ENCODE measurements at regions not wholly inside any gene's neighbourhood (a gene's known extent, or its start where the extent isn't known, plus 50 kb on each side); places are given as distances from the start of the nearest gene placed in this dataset.

- BruUV-seq (replicated peaks) = no TSS peak
- intact Hi-C loops (cut with micrococcal nuclease; ENCODE audit: unreplicated experiment) = no loop called here
- H3K4me3 ChIP-seq (ENCODE audit: low read depth in 2 of 2, low read length in 2 of 2) = no peak overlapping the region
- no peaks in the 10 kb centered on the region; the same call in 1 of the 2 replicates for H3K36me3 ChIP-seq (ENCODE audit: control insufficient read depth, insufficient read depth, low read length)
- in situ Hi-C loops (cut with HindIII; ENCODE audit: low pct_unique_long_range_greater_than_20kb, low sequenced_read_pairs) = no loop called here
- ChIA-PET POLR2A (no interaction called here), CTCF (no interaction called here)
- no peaks in the 10 kb centered on the region for H3K27me3 ChIP-seq (ENCODE audit: control insufficient read depth, insufficient read depth, low read length)
- H3K9me3 ChIP-seq (ENCODE audit: control insufficient read depth, insufficient read depth, low read depth, low read length) = no peaks in the 10 kb centered on the region
- no peaks in the 10 kb centered on the region for H3K4me1 ChIP-seq (ENCODE audit: control insufficient read depth, insufficient read depth, low read length)
- H3K27ac ChIP-seq (ENCODE audit: low read length) = no peak overlapping the region
- TF ChIP-seq SIN3A (IDR thresholded peaks at IDR 0.05; ENCODE audit: borderline replicate concordance, insufficient read depth, low read depth, low read length) (no peak), POLR2AphosphoS5 (IDR thresholded peaks at IDR 0.05; ENCODE audit: low read depth, low read length) (no peak), TCF7L2 (IDR thresholded peaks at IDR 0.05; ENCODE audit: low read depth, low read length) (no peak)
- TF ChIP-seq, protein P1, sequence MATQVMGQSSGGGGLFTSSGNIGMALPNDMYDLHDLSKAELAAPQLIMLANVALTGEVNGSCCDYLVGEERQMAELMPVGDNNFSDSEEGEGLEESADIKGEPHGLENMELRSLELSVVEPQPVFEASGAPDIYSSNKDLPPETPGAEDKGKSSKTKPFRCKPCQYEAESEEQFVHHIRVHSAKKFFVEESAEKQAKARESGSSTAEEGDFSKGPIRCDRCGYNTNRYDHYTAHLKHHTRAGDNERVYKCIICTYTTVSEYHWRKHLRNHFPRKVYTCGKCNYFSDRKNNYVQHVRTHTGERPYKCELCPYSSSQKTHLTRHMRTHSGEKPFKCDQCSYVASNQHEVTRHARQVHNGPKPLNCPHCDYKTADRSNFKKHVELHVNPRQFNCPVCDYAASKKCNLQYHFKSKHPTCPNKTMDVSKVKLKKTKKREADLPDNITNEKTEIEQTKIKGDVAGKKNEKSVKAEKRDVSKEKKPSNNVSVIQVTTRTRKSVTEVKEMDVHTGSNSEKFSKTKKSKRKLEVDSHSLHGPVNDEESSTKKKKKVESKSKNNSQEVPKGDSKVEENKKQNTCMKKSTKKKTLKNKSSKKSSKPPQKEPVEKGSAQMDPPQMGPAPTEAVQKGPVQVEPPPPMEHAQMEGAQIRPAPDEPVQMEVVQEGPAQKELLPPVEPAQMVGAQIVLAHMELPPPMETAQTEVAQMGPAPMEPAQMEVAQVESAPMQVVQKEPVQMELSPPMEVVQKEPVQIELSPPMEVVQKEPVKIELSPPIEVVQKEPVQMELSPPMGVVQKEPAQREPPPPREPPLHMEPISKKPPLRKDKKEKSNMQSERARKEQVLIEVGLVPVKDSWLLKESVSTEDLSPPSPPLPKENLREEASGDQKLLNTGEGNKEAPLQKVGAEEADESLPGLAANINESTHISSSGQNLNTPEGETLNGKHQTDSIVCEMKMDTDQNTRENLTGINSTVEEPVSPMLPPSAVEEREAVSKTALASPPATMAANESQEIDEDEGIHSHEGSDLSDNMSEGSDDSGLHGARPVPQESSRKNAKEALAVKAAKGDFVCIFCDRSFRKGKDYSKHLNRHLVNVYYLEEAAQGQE (IDR thresholded peaks at IDR 0.05; ENCODE audit: insufficient read depth in 1 of 2, low read depth in 2 of 2, low read length in 1 of 2) = no peak
- TF ChIP-seq, protein P2, sequence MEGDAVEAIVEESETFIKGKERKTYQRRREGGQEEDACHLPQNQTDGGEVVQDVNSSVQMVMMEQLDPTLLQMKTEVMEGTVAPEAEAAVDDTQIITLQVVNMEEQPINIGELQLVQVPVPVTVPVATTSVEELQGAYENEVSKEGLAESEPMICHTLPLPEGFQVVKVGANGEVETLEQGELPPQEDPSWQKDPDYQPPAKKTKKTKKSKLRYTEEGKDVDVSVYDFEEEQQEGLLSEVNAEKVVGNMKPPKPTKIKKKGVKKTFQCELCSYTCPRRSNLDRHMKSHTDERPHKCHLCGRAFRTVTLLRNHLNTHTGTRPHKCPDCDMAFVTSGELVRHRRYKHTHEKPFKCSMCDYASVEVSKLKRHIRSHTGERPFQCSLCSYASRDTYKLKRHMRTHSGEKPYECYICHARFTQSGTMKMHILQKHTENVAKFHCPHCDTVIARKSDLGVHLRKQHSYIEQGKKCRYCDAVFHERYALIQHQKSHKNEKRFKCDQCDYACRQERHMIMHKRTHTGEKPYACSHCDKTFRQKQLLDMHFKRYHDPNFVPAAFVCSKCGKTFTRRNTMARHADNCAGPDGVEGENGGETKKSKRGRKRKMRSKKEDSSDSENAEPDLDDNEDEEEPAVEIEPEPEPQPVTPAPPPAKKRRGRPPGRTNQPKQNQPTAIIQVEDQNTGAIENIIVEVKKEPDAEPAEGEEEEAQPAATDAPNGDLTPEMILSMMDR (IDR thresholded peaks at IDR 0.05) = no peak
- ATAC-seq (no peak), DNase-seq (ENCODE audit: low read depth, low spot score) (no peak)
These were observed 156.2 kb upstream of the RGS18 start for GRCh38 chr1:192002063-192002462.

GRCh38 chr1:192003295-192004077, 154.8 kb upstream of the RGS18 start:
- no peak overlapping the region for H3K27ac ChIP-seq (ENCODE audit: low read length)
- ChIA-PET CTCF (no interaction called here), POLR2A (no interaction called here)
- DNase-seq (ENCODE audit: low read depth, low spot score) (no peak), ATAC-seq (no peak)
- H3K4me3 ChIP-seq (ENCODE audit: low read depth in 2 of 2, low read length in 2 of 2) = no peak overlapping the region
- in situ Hi-C loops (cut with HindIII; ENCODE audit: low pct_unique_long_range_greater_than_20kb, low sequenced_read_pairs) (no loop called here), intact Hi-C loops (cut with micrococcal nuclease; ENCODE audit: unreplicated experiment) (no loop called here)
- H3K27me3 ChIP-seq (ENCODE audit: control insufficient read depth, insufficient read depth, low read length) = no peaks in the 10 kb centered on the region
- TF ChIP-seq POLR2AphosphoS5 (IDR thresholded peaks at IDR 0.05; ENCODE audit: low read depth, low read length) (no peak), SIN3A (IDR thresholded peaks at IDR 0.05; ENCODE audit: borderline replicate concordance, insufficient read depth, low read depth, low read length) (no peak), TCF7L2 (IDR thresholded peaks at IDR 0.05; ENCODE audit: low read depth, low read length) (no peak)
- TF ChIP-seq, protein P2 (IDR thresholded peaks at IDR 0.05) = no peak
- TF ChIP-seq, protein P1 (IDR thresholded peaks at IDR 0.05; ENCODE audit: insufficient read depth in 1 of 2, low read depth in 2 of 2, low read length in 1 of 2) = no peak
- H3K4me1 ChIP-seq (ENCODE audit: control insufficient read depth, insufficient read depth, low read length) = no peaks in the 10 kb centered on the region
- no peaks in the 10 kb centered on the region for H3K9me3 ChIP-seq (ENCODE audit: control insufficient read depth, insufficient read depth, low read depth, low read length)
- BruUV-seq (replicated peaks) = no TSS peak
- no peaks in the 10 kb centered on the region; the same call in 1 of the 2 replicates for H3K36me3 ChIP-seq (ENCODE audit: control insufficient read depth, insufficient read depth, low read length)
